Ishikawa (cell line): ENCODE measurements at regions not wholly inside any gene's neighbourhood (a gene's known extent, or its start where the extent isn't known, plus 50 kb on each side); places are given as distances from the start of the nearest gene placed in this dataset.

Source experiments
- EP300 ChIP-seq: IDR thresholded peaks from 2 replicates; pipeline ENCODE4 v1.6.1; 2012; ENCODE audit warnings: borderline replicate concordance
- TAF1 ChIP-seq: IDR thresholded peaks from 2 replicates; pipeline ENCODE4 v1.6.1; 2012; ENCODE audit warnings: low read depth, mild to moderate bottlenecking
- YY1 ChIP-seq: IDR thresholded peaks from 2 replicates; pipeline ENCODE4 v1.6.1; 2012; ENCODE audit warnings: low read depth
- TF ChIP-seq, protein P1 (sequence below): IDR thresholded peaks from 2 replicates; pipeline ENCODE4 v1.6.1; 2012; ENCODE audit warnings: low read depth, mild to moderate bottlenecking

DNA sequence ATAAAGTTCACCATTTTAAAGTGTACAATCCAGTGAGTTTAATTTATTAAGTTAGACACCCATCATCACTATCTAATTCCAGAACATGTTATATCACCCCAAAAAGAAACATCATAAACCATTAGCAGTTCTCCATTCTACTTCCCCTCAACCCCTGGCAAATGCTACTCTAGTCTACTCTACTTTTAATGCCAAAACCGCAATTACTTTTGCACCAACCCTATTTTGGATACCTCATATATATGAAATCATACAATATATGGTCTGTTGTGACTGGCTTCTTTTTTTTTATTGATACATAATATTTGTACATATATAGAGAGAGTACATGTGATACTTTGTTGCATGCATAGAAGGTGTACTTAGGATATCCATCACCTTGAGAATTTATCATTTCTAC, 190.5 kb upstream of the RARB start:
- TF ChIP-seq TAF1 (no peak), YY1 (no peak), EP300 (no peak)
- TF ChIP-seq, protein P1, sequence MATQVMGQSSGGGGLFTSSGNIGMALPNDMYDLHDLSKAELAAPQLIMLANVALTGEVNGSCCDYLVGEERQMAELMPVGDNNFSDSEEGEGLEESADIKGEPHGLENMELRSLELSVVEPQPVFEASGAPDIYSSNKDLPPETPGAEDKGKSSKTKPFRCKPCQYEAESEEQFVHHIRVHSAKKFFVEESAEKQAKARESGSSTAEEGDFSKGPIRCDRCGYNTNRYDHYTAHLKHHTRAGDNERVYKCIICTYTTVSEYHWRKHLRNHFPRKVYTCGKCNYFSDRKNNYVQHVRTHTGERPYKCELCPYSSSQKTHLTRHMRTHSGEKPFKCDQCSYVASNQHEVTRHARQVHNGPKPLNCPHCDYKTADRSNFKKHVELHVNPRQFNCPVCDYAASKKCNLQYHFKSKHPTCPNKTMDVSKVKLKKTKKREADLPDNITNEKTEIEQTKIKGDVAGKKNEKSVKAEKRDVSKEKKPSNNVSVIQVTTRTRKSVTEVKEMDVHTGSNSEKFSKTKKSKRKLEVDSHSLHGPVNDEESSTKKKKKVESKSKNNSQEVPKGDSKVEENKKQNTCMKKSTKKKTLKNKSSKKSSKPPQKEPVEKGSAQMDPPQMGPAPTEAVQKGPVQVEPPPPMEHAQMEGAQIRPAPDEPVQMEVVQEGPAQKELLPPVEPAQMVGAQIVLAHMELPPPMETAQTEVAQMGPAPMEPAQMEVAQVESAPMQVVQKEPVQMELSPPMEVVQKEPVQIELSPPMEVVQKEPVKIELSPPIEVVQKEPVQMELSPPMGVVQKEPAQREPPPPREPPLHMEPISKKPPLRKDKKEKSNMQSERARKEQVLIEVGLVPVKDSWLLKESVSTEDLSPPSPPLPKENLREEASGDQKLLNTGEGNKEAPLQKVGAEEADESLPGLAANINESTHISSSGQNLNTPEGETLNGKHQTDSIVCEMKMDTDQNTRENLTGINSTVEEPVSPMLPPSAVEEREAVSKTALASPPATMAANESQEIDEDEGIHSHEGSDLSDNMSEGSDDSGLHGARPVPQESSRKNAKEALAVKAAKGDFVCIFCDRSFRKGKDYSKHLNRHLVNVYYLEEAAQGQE, result no peak
